ENCODE measurements at regions not wholly inside any gene's neighbourhood (a gene's known extent, or its start where the extent isn't known, plus 50 kb on each side); places are given as distances from the start of the nearest gene placed in this dataset.

GRCh38 chr22:27378311-27378800 lies 423.2 kb downstream of the MN1 start:
- no peak for DNase-seq

DNA sequence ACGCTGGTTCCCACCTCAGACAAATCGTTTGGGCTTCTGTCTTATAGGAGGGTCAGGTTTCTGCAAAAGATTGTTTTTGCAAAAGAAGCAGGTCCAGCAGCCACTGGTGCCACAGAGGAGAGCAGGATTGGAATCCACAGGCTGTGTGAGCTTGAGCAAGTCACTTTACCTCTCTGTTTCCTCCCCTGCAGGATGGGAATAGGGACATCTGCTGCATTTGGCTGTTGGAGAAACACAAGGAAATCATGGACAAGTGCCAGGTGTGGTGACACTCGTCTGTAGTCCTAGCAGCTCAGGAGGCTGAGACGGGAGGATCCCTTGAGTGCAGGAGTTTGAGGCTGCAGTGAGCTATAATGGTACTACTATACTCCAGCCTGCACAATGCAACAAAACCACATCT lies 422.6 kb downstream of the MN1 start:
- no peak for DNase-seq

DNA sequence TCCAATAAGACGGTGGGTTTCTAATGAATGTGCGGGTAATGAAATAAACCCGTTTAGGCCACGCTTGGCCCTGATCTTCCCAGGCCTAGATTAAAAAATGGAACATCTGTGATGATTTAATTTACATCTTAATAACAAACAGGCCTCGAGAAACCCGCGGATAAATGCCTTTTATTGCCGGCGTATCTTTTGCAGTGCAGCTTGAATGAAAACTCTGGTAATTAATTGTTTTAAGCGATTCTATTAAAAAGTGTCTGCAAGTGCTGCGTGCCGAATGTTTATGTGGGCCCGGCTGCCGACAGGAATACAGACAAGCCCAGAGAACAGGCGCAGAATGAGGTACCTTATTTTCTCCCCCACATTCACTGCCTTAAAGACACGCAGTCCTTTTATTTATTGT lies 420.7 kb downstream of the MN1 start:
- DNase-seq: no peak

DNA sequence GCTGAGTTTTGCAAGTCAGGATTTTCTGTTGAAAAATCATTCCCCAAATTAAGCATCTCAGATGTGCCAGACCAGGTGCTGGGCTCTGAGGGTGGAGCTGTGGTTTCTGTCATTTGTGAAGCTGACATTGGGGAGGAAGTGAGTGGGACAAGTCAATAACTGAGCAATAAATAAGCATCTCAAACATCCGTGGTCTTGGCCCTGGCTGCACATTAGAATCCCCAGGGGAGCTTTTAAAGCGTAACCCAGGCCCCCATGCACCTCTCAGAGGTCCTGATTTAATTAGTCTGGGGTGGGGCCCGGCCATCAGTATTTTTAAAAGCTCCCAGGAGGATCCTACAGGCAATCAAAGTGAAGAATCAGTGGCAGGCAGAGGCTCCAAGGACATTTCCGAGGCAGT lies 420.0 kb downstream of the MN1 start:
- DNase-seq: no peak

DNA sequence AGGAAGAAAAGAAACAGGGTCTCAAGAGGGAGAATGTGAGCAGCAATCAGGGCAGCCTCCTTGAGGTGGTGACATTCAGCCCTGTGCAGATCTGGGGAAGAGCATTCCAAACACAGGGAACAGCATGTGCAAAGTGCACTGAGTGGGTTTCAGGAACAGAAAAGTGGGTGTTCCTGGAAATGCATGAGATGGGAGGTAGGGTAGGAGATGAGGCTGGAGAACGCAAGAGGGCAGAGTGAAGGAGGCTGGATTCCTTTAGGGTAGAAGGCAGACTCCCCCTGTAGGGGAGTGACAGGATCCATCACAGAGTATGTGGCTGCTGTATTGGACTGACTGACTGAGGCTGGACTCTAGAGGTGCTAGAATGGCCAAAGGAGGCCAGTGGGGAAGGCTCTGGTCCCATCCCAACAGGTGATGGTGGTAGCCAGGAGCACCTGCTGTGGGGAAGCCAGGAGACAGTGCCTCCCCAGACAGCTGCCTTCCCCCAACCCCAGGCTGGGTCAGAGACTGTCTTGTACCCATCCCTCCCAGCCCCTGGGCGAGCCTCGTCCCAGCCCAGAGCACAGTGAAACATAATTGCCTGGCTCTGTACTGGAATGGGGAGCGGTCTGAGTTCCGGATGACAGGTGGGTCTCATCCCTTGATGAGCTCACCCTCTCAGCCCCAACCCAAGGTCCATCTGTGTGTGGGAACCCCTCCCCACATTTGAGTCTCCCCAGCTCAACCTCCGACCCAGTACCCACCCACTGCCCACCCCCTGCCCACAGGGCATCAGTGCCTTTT lies 419.4 kb downstream of the MN1 start:
- no peak for DNase-seq

DNA sequence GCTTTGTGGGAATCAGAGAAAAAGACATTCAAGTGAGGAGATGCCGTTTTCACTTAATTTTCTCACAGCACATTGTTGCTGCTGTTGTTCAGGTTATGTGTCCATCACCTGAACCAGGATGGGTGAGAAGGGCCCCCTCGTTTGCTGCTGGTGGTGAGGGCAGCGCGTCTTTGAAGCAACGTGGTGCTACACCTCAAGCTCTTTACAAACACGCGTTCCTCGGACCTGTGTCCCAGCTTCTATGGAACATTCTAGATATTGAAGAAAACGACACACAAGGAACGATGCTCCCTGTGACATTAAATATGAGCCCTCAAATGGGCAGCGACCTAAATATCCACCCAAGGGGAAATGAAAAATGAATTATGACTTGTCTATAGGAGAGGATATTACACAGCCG lies 418.6 kb downstream of the MN1 start:
- no peak for DNase-seq

DNA sequence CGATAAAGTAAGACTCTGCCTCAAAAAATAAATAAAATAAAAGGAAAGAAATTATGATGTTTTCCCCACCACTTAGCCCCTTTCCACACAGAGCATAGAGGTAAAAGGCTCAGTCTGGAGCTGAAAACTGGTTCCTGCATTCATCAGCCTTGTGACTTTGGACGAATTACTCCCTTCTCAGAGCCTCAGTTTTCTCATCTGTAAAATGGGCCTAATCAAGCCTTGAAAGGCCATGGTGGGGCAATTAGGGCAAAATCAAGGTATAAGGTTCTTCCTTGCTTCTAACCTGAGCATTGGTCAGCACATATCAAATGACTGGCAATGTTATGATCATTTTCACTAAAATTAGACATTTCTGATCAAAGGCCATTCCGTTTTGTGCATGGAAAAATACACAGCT lies 417.7 kb downstream of the MN1 start:
- DNase-seq: no peak

- DNase-seq: no peak
Measured at GRCh38 chr22:27385261-27385998, 416.1 kb downstream of the MN1 start.

DNA sequence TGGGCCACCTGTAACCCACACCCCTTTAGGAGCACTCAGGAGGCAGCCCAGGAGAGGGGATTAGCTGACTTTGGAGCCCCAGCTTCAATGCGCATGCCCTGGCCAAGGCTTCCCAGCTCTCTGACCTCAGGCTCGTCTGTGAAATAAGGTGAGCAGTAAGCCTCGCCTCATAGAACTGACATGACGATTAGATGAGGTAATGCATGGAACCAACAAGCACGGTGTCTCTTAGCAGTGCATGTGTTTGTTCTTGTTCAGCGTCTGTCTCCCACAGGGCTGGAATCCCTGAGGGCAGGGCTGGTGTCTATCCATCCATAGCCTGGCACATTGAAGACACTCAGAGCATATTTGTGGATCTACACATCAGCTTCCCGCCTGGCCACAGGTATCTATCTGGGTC lies 415.4 kb downstream of the MN1 start:
- DNase-seq: no peak

DNA sequence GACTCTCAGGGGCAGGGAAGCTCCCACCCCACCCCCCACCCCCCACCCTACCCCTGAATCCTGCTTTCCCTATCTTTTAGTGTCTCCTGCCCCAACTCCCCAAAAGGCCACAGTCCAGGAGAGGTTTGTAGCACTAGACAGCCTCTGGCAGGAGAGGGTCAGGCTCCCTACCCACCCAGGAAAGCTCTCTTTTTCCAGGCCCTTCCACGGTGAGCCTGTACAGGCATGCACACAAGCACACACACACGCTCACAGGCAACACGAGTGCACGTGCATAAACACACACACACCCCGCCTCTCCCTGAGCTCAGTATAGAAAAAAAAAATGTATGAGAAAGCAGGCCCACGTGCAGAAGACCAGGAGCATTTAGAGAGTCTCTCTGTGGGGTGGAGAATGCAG lies 414.0 kb downstream of the MN1 start:
- DNase-seq: no peak

GRCh38 chr22:27388090-27388600 lies 413.4 kb downstream of the MN1 start:
- no peak for DNase-seq

DNA sequence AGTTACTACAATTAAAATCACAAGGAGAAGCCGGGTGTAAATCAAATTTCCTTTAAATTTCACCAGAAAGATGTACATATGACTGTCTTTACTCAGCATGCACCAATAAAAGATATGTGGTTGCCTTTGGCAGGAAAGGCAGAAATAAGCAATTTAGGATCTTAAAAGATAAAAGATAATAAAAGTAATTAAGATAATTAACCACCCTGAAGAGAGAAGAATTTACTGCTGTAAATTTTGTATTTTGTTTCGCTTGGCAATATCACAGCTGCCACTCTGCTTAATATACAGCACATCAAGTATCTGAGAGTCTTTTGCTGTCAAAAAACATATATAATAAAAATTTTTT lies 411.9 kb downstream of the MN1 start:
- DNase-seq: no peak

DNA sequence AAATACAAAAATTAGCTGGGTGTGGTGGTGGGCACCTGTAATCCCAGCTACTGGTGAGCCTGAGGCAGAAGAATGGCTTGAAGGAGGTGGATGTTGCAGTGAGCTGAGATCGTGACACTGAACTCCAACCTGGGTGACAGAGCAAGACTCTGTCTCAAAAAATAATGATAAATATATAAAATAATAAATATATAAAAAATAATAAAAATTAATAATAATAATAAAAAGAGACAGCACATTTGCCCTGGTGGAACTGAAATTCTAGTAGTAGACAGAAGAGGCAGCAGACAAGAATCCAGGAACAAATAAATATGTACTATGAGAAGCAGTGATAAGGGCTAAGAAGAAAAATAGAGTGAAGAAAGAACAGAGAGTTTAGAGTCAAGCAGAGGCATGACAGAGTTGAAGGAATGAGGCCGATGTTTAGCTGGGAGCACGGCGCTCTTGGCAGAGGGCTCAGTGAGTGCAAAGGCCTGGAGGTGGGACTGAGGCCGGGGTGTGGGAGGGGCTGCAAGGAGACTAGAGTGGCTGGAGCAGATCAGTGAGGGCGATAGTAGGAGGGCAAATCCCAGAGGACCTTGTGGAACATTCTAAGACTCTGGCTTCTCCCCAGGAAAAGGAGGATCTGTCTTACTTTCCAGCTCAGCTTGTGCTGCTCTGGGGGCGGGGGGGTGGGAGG lies 410.3 kb downstream of the MN1 start:
- no peak for DNase-seq

GRCh38 chr22:27393371-27393770 lies 408.2 kb downstream of the MN1 start:
- no peak for DNase-seq

DNA sequence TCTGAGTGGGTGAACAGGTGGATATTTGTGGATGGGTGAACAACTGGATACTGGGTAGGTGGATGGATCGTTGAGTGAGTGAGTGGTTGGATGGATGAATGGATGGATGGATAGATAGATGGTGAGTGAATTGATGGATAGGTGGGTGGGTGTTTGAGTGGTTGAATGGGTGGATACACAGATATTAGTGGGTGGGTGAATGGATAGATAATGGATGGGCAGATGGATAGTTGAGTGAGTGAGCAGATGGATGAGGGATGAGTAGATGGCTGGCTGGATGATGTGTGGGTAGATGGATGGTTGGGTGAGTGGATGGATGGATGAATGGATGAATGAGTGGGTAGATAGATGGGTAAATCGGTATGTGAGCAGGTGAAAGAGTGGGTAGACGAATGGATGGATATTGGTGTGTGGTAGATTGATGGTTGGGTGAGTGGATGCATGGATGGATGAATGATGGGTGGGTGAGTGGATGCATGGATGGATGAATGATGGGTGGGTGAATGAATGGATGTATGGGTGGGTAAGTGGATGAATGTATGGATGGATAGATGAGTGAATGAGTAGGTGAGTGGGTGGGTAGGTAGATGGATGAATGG lies 406.7 kb downstream of the MN1 start:
- no peak for DNase-seq

DNA sequence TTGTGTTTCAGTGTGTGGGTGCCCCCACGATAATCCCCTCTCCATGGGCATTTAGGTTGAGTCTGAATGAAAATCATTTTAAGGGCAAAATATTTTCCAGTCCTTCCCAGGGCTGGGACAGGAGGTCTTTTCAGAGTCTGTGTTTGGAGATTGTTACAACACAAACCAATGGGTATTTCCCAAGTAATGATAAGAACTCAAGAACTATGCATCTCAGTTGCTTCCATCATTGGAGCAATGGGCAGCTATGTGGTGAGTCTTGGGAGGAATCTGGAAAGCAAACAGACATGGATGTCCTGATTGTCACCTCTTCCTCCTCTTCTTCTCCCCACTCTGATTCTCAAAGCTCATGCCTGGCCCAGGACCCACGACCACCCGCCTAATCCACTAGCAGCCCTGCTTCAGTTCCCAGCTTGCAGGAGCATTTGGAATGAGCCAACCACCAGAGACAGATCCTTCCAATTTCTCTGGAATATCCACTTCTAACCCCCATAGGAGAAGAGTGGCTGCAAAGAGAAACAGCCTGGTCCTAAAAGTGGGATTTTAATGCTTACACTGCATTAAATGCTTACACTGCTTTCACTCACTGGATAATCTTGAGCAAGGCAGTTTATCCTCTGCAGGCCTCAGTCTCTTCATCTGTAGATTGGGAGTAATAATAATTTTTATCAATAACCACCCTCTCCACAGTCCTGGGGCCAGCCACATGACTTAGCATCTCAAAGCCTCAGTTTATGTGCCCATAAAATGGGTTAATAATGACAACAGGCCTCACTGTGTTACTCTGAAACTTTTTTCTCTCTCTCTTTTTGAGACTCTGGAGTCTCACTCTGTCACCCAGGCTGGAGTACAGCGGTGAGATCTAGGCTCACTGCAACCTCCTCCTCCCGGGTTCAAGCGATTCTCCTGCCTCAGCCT lies 404.3 kb downstream of the MN1 start:
- DNase-seq: no peak

DNA sequence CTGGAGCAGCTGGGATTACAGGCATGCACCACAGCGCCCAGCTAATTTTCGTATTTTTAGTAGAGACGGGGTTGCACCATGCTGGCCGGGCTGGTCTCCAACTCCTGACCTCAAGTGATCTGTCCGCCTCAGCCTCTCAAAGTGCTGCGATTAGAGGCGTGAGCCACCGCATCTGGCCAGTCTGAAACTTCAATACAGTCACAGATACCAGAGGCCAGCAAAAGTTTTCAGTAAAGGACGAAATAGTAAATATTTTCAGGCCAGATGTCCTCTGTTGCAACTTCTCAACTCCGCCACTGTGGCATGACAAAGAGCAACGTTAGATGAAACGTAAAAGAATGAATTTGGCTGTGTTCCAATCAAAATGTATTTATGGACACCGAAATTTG lies 403.6 kb downstream of the MN1 start:
- no peak for DNase-seq

- no peak for DNase-seq
Measured at GRCh38 chr22:27399161-27399560, 402.4 kb downstream of the MN1 start.

DNA sequence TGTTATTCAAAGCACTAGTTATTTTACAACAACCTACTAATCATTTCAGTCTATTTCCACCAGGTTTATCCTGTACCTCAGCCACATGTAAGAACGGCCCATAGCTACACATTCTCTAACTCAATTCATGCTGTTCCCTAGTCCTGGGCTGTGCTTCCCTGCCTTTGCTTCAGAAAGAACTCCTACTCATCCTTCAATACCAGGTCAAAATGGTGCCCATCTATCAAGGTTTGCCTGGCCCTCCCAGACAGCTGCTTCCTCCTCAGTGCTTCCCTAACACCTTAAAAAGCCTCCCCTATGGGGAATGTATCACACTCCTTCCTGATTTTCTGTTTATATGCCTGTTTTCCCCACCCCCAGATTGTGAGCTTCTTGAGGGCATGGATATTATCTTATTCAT lies 400.7 kb downstream of the MN1 start:
- DNase-seq: no peak

GRCh38 chr22:27401321-27401720 lies 400.2 kb downstream of the MN1 start:
- no peak for DNase-seq

DNA sequence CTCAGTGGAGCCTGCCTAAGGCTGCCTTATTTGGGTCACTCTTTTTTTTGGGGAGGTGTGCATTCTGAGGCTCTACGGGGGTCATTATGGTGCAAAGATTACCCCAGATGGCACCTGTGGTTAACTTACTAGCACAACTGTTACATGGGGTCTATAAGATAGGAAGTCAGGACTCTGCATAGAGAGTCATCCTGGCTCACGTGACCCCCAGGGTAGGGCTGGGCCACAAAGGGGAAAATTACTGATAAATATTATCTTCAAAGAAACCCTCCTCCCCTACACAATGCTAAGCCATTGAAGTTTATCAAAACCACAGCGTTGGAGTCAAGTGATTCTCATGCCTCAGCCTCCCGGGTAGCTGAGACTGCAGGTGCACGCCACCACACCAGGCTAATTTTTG lies 397.1 kb downstream of the MN1 start:
- DNase-seq: no peak

GRCh38 chr22:27405672-27406388 lies 395.7 kb downstream of the MN1 start:
- peak; percentile 3 for DNase-seq

All from NK-92 treated with Interleukin-12 subunit alpha and Interleukin-12 subunit beta, amount 100 ng/mL, for 24 hours (cell line).